ENCODE measurements at regions not wholly inside any gene's neighbourhood (a gene's known extent, or its start where the extent isn't known, plus 50 kb on each side); places are given as distances from the start of the nearest gene placed in this dataset.

DNA sequence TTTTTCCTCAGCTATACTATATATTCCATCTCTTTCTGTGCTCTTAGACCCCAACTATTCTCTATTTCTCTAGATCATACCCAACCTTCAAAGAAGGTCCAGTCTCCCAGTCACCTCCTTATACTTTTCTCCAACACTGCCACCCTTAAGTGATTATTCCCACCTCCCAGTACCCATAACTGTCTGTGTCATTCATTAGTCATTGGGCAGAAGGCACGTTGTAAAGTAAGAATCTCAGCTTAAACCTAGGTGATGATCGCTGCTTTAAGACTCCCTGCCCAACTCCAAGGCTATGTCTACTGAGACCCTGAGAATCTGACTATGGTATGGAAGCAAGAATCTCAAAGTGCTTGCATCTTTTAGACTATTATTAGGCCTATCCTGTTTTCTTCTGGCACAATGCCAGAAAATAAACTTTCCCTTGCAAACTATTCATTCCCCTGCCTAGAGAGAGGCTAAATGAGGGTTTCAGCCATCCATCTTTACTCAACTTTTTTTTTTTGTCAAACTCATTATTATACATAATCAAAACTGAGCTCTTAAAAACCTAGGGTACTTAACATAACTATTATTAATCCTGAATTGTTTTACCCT is 174.3 kb upstream of the DPT start:
- no peak overlapping the region for H3K4me3 ChIP-seq (replicated peaks; ENCODE audit: insufficient read depth, low read length)
- TF ChIP-seq, protein P1, sequence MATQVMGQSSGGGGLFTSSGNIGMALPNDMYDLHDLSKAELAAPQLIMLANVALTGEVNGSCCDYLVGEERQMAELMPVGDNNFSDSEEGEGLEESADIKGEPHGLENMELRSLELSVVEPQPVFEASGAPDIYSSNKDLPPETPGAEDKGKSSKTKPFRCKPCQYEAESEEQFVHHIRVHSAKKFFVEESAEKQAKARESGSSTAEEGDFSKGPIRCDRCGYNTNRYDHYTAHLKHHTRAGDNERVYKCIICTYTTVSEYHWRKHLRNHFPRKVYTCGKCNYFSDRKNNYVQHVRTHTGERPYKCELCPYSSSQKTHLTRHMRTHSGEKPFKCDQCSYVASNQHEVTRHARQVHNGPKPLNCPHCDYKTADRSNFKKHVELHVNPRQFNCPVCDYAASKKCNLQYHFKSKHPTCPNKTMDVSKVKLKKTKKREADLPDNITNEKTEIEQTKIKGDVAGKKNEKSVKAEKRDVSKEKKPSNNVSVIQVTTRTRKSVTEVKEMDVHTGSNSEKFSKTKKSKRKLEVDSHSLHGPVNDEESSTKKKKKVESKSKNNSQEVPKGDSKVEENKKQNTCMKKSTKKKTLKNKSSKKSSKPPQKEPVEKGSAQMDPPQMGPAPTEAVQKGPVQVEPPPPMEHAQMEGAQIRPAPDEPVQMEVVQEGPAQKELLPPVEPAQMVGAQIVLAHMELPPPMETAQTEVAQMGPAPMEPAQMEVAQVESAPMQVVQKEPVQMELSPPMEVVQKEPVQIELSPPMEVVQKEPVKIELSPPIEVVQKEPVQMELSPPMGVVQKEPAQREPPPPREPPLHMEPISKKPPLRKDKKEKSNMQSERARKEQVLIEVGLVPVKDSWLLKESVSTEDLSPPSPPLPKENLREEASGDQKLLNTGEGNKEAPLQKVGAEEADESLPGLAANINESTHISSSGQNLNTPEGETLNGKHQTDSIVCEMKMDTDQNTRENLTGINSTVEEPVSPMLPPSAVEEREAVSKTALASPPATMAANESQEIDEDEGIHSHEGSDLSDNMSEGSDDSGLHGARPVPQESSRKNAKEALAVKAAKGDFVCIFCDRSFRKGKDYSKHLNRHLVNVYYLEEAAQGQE (IDR thresholded peaks at IDR 0.05; ENCODE audit: insufficient replicate concordance, low read depth): no peak
- TF ChIP-seq GABPA (IDR thresholded peaks at IDR 0.05; ENCODE audit: low read depth): no peak
- TF ChIP-seq, protein P2, sequence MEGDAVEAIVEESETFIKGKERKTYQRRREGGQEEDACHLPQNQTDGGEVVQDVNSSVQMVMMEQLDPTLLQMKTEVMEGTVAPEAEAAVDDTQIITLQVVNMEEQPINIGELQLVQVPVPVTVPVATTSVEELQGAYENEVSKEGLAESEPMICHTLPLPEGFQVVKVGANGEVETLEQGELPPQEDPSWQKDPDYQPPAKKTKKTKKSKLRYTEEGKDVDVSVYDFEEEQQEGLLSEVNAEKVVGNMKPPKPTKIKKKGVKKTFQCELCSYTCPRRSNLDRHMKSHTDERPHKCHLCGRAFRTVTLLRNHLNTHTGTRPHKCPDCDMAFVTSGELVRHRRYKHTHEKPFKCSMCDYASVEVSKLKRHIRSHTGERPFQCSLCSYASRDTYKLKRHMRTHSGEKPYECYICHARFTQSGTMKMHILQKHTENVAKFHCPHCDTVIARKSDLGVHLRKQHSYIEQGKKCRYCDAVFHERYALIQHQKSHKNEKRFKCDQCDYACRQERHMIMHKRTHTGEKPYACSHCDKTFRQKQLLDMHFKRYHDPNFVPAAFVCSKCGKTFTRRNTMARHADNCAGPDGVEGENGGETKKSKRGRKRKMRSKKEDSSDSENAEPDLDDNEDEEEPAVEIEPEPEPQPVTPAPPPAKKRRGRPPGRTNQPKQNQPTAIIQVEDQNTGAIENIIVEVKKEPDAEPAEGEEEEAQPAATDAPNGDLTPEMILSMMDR (IDR thresholded peaks at IDR 0.05; ENCODE audit: insufficient read depth, low read length): no peak
- TF ChIP-seq SPI1 (IDR thresholded peaks at IDR 0.05; ENCODE audit: borderline replicate concordance, low read depth): no peak
- TF ChIP-seq POLR2AphosphoS5 (IDR thresholded peaks at IDR 0.05; ENCODE audit: low read depth): no peak
- peaks cover 4% of the 10 kb centered on the region for H3K27me3 ChIP-seq (ENCODE audit: insufficient read depth, poor library complexity, severe bottlenecking)
- H3K27ac ChIP-seq (replicated peaks): no peak overlapping the region
- DNase-seq (ENCODE audit: low read depth in 1 of 2, low spot score in 1 of 2): no peak

DNA sequence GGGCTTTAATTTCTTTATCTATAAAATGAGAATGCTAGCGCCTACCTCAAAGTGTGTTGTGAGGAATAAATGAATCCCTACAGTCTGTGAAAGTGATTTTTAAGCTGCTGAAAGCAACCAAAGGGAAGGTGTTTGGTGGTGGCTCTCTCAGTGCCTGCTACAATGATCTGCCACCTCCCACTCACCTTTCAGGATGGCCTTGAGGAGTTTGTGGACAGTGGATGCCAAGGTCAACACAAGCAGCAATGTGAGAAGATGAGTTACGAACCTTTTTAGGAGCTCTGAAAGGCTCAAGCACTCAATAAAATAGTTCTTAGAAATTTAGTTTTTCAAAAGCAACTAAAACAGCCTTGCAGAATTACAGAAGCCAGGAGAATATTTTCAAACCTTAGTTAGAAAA is 176.6 kb upstream of the DPT start:
- TF ChIP-seq, protein P2 (IDR thresholded peaks at IDR 0.05; ENCODE audit: insufficient read depth, low read length): no peak
- TF ChIP-seq, protein P1 (IDR thresholded peaks at IDR 0.05; ENCODE audit: insufficient replicate concordance, low read depth): no peak
- TF ChIP-seq SPI1 (IDR thresholded peaks at IDR 0.05; ENCODE audit: borderline replicate concordance, low read depth): no peak
- no peak for TF ChIP-seq POLR2AphosphoS5 (IDR thresholded peaks at IDR 0.05; ENCODE audit: low read depth)
- no peak for TF ChIP-seq GABPA (IDR thresholded peaks at IDR 0.05; ENCODE audit: low read depth)
- Histone ChIP-seq H3K27me3 (ENCODE audit: insufficient read depth, poor library complexity, severe bottlenecking) (no peaks in the 10 kb centered on the region), H3K4me3 (replicated peaks; ENCODE audit: insufficient read depth, low read length) (no peak overlapping the region), H3K27ac (replicated peaks) (no peak overlapping the region)
- no peak for DNase-seq (ENCODE audit: low read depth in 1 of 2, low spot score in 1 of 2)

DNA sequence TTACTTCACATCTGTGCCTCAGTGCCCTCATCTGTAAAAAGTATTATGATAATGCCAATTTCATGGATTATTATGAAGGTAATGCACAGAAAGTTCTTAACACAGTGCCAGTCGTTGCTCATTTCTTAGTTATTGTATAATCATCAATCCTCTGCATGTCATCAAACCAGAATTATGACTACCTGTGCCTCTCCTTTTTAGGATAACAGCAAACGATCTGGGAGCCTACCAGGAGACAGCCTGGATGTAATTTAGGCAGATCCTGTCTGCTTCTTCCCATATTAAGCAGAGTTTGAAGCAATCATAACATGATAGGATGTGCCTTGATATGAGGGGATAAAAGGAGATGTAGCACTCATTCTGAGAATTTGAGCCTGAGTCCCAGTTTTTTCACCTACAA is 177.4 kb upstream of the DPT start:
- H3K4me3 ChIP-seq (replicated peaks; ENCODE audit: insufficient read depth, low read length): no peak overlapping the region
- no peak overlapping the region for H3K27ac ChIP-seq (replicated peaks)
- DNase-seq (ENCODE audit: low read depth in 1 of 2, low spot score in 1 of 2): no peak
- no peaks in the 10 kb centered on the region for H3K27me3 ChIP-seq (ENCODE audit: insufficient read depth, poor library complexity, severe bottlenecking)
- TF ChIP-seq, protein P2 (IDR thresholded peaks at IDR 0.05; ENCODE audit: insufficient read depth, low read length): no peak
- TF ChIP-seq GABPA (IDR thresholded peaks at IDR 0.05; ENCODE audit: low read depth) (no peak), SPI1 (IDR thresholded peaks at IDR 0.05; ENCODE audit: borderline replicate concordance, low read depth) (no peak), POLR2AphosphoS5 (IDR thresholded peaks at IDR 0.05; ENCODE audit: low read depth) (no peak)
- TF ChIP-seq, protein P1 (IDR thresholded peaks at IDR 0.05; ENCODE audit: insufficient replicate concordance, low read depth): no peak
